Thoracic aorta (tissue), 2 donors: ENCODE measurements at regions not wholly inside any gene's neighbourhood (a gene's known extent, or its start where the extent isn't known, plus 50 kb on each side); places are given as distances from the start of the nearest gene placed in this dataset.

Experiments used
- ATAC-seq: fragments of 150-250 bp; one replicate; pipeline ENCODE4 v1.8.0; 2017; ENCODE audit warnings: low read depth; ENCODE audit not compliant: insufficient number of reproducible peaks, low FRiP score
- DNase-seq: peaks from one replicate; pipeline ENCODE4 v3.0.0-alpha.2; 2020; ENCODE audit warnings: low spot score
- H3K27ac ChIP-seq, 2 donors: fragments of 200-600 bp; sonication (generic); 1 replicate in 1 of 2; 2 replicates in 1 of 2; pipeline ENCODE4 v1.5.1; 2016; ENCODE audit warnings: mild to moderate bottlenecking in 2 of 2, moderate library complexity in 2 of 2
- H3K27me3 ChIP-seq: fragments of 200-600 bp; sonication (generic); replicated peaks from 2 replicates; pipeline ENCODE4 v1.6.0; 2016; ENCODE audit warnings: mild to moderate bottlenecking; ENCODE audit not compliant: insufficient read depth
- H3K36me3 ChIP-seq: fragments of 200-600 bp; sonication (generic); one replicate; pipeline ENCODE4 v1.5.1; 2016
- H3K4me1 ChIP-seq, 2 donors: fragments of 200-600 bp; sonication (generic); 1 replicate in 1 of 2; 2 replicates in 1 of 2; pipeline versions ENCODE4 v1.5.1 to v1.6.0; 2016; ENCODE audit warnings: low read depth in 2 of 2, mild to moderate bottlenecking in 1 of 2; ENCODE audit not compliant: control insufficient read depth in 1 of 2
- H3K4me3 ChIP-seq: fragments of 200-600 bp; sonication (generic); 2 replicates; pipeline ENCODE4 v1.5.1; 2016; ENCODE audit warnings: mild to moderate bottlenecking
- H3K9me3 ChIP-seq: fragments of 200-600 bp; sonication (generic); 2 replicates; pipeline ENCODE4 v1.5.1; 2016
- CTCF ChIP-seq: fragments of 200-600 bp; sonication (generic); IDR thresholded peaks from one replicate; pipeline ENCODE4 v1.5.1; 2019; ENCODE audit warnings: antibody characterized with exemption

- Histone ChIP-seq H3K4me3 (no peak overlapping the region), H3K36me3 (no peaks in the 10 kb centered on the region), H3K9me3 (no peaks in the 10 kb centered on the region), H3K4me1 (peaks cover 0 to 47% of the 10 kb centered on the region in 2 donors), H3K27me3 (no peaks in the 10 kb centered on the region), H3K27ac (no peak overlapping the region)
- no peak for TF ChIP-seq CTCF
- no peak for ATAC-seq
- DNase-seq = no peak
Observed at GRCh38 chr5:15421921-15422412, 78.0 kb upstream of the FBXL7 start.

DNA sequence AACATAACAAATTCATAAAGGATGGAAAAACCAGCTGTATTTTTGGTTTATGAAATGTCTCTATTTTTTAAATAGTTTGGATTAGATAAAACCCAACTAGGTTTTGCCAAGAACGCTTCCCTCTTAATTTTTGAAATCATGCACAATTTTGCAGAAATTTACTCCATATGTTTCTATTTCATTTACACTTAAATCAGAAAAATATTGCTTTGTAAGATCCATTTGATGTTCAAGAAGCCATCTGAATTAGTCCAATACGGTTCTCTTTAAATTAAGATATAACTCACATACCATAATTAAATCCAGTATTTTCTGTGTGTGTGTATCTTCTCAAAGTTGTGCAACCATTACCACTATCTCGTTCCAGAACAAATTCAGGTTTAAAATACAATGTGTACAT lies 78.6 kb upstream of the FBXL7 start:
- Histone ChIP-seq H3K36me3 (no peaks in the 10 kb centered on the region), H3K4me1 (peaks cover 0 to 43% of the 10 kb centered on the region in 2 donors), H3K9me3 (no peaks in the 10 kb centered on the region), H3K27me3 (no peaks in the 10 kb centered on the region), H3K27ac (no peak overlapping the region), H3K4me3 (no peak overlapping the region)
- TF ChIP-seq CTCF = no peak
- DNase-seq = no peak
- ATAC-seq = no peak

DNA sequence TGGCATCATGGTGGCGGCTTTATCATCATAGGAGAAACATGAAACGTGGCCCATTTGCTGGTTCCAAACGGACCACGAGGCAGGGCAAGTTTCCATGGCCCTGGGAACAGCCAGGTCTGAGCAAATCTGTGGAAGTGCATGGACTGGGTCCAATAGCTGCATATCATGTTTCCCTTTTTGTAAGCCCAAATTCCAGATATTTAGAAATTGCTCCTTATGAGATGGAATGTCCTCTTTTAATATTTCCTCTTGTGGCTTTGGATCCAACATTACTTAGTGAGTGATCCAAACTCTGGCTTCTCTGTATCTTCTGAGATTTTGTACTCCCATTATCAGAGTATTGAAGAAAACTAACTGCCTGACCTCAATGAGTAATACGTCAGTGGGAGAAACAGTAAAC lies 79.8 kb upstream of the FBXL7 start:
- Histone ChIP-seq H3K36me3 (no peaks in the 10 kb centered on the region), H3K27ac (no peak overlapping the region), H3K4me1 (peaks cover 0 to 40% of the 10 kb centered on the region in 2 donors), H3K27me3 (no peaks in the 10 kb centered on the region), H3K4me3 (no peak overlapping the region), H3K9me3 (no peaks in the 10 kb centered on the region)
- TF ChIP-seq CTCF = no peak
- no peak for DNase-seq
- ATAC-seq = no peak

- Histone ChIP-seq H3K4me1 (peaks cover 0 to 33% of the 10 kb centered on the region in 2 donors), H3K27me3 (no peaks in the 10 kb centered on the region), H3K27ac (no peak overlapping the region), H3K4me3 (no peak overlapping the region), H3K36me3 (no peaks in the 10 kb centered on the region), H3K9me3 (no peaks in the 10 kb centered on the region)
- no peak for ATAC-seq
- DNase-seq = no peak
- no peak for TF ChIP-seq CTCF
Observed at GRCh38 chr5:15417156-15417555, 82.8 kb upstream of the FBXL7 start.

GRCh38 chr5:15406478-15406877 lies 93.5 kb upstream of the FBXL7 start:
- Histone ChIP-seq H3K4me3 (no peak overlapping the region), H3K4me1 (no peaks in the 10 kb centered on the region), H3K27me3 (no peaks in the 10 kb centered on the region), H3K27ac (no peak overlapping the region), H3K36me3 (no peaks in the 10 kb centered on the region), H3K9me3 (no peaks in the 10 kb centered on the region)
- DNase-seq (no peak), ATAC-seq (no peak)
- no peak for TF ChIP-seq CTCF
